ENCODE measurements at regions not wholly inside any gene's neighbourhood (a gene's known extent, or its start where the extent isn't known, plus 50 kb on each side); places are given as distances from the start of the nearest gene placed in this dataset.

DNA sequence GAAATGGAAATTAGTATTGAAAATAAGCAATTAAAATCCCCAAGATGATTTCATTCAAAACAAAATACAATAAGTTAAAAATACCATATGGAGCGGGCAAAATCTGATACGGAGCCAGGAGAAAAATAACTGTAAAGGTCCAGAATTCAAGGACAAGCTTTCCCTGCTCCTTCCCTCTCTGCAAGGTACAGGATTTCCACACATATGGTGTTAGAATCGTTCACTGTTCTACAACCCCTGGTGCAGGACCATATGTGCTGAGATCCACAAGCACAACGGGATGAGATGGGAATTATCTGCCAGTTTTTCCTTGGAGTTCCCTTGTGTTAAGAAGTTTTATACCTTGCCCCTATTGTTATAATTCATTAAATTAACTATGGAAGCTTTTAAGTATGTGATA, 94.7 kb upstream of the DMAC1 start:
- no peaks in the 10 kb centered on the region for H3K9me3 ChIP-seq
- H3K36me3 ChIP-seq = no peaks in the 10 kb centered on the region
- 88 to 89% methylated on average over 4 of the region's 4 CpGs for WGBS, 2 donors
- no peak for DNase-seq
- H3K4me1 ChIP-seq = no peaks in the 10 kb centered on the region
- no peak overlapping the region for H3K27ac ChIP-seq
- no peak for TF ChIP-seq EP300 (IDR thresholded peaks at IDR 0.05)
- TF ChIP-seq POLR2A (IDR thresholded peaks at IDR 0.05) = no peak
- no peak for TF ChIP-seq CTCF (IDR thresholded peaks at IDR 0.05)
- no peak for TF ChIP-seq POLR2AphosphoS5 (IDR thresholded peaks at IDR 0.05)
- H3K4me3 ChIP-seq = no peak overlapping the region
- intact Hi-C loops (cut with DNase I) = no loop called here
- H3K27me3 ChIP-seq = no peaks in the 10 kb centered on the region

- Histone ChIP-seq H3K9me3 (no peaks in the 10 kb centered on the region), H3K36me3 (no peaks in the 10 kb centered on the region), H3K4me3 (no peak overlapping the region), H3K27ac (no peak overlapping the region), H3K27me3 (no peaks in the 10 kb centered on the region), H3K4me1 (no peaks in the 10 kb centered on the region)
- TF ChIP-seq CTCF (IDR thresholded peaks at IDR 0.05) (no peak), POLR2A (IDR thresholded peaks at IDR 0.05) (no peak), POLR2AphosphoS5 (IDR thresholded peaks at IDR 0.05) (no peak), EP300 (IDR thresholded peaks at IDR 0.05) (no peak)
- DNase-seq = no peak
- WGBS, 2 donors = 91 to 94% methylated on average over 5 of the region's 5 CpGs
- intact Hi-C loops (cut with DNase I) = no loop called here
Measured at GRCh38 chr9:7892975-7893374, 93.4 kb upstream of the DMAC1 start.

GRCh38 chr9:7879551-7880245, 80.1 kb upstream of the DMAC1 start:
- intact Hi-C loops (cut with DNase I) = no loop called here
- H3K27me3 ChIP-seq = no peaks in the 10 kb centered on the region
- H3K27ac ChIP-seq = no peak overlapping the region
- no peaks in the 10 kb centered on the region for H3K4me1 ChIP-seq
- H3K4me3 ChIP-seq = no peak overlapping the region
- no peaks in the 10 kb centered on the region for H3K36me3 ChIP-seq
- WGBS, 2 donors = 42 to 65% methylated on average over 6 of the region's 6 CpGs
- TF ChIP-seq CTCF (IDR thresholded peaks at IDR 0.05) (no peak), EP300 (IDR thresholded peaks at IDR 0.05) (no peak), POLR2A (IDR thresholded peaks at IDR 0.05) (no peak), POLR2AphosphoS5 (IDR thresholded peaks at IDR 0.05) (no peak)
- peaks cover 0 to 5% (median 0%) of the 10 kb centered on the region in 4 donors for H3K9me3 ChIP-seq
- no peak for DNase-seq

DNA sequence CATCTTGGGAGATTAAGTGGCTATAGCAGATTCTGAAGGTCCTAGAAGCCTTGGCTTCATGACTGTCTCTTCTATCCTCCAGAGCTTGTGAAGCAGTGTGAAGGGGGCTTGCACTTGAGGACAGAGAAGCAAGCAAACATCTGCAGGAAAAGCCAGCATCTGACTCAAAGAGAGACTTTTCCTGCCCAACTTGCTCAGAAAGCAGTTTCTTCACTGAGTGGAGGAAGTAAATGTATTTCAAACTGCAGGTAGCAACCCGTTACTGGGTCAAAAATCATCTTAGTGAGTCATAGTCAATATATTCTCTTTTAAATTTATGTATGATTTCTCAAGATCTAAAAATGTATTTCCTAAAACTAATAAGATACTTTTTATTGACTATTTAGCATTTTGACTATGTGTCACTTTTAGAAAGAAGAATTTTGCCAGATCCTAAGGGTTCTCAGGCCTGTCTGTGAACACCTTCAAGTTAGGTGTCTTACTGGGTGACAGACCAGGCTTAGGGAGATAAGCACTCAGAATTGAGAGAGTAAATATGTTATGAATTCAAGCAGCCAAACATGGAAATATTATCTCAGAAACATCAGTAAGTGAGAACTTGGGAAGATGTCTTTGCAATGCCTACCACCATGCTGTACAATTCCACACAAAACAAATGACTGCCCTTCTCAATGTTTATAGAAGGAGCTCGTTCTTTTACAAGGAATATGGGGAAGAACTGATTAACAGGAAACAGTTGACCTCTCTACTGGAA, 72.6 kb upstream of the DMAC1 start:
- intact Hi-C loops (cut with DNase I) = no loop called here
- TF ChIP-seq POLR2AphosphoS5 (IDR thresholded peaks at IDR 0.05) = no peak
- TF ChIP-seq EP300 (IDR thresholded peaks at IDR 0.05) = no peak
- no peak for TF ChIP-seq CTCF (IDR thresholded peaks at IDR 0.05)
- no peak for TF ChIP-seq POLR2A (IDR thresholded peaks at IDR 0.05)
- Histone ChIP-seq H3K4me3 (no peak overlapping the region), H3K27ac (no peak overlapping the region), H3K4me1 (no peaks in the 10 kb centered on the region), H3K9me3 (peaks cover 0 to 5% (median 0%) of the 10 kb centered on the region in 4 donors), H3K36me3 (no peaks in the 10 kb centered on the region), H3K27me3 (no peaks in the 10 kb centered on the region)
- WGBS, 2 donors = 46 to 59% methylated on average over 2 of the region's 2 CpGs
- DNase-seq = no peak
